ENCODE measurements at regions not wholly inside any gene's neighbourhood (a gene's known extent, or its start where the extent isn't known, plus 50 kb on each side); places are given as distances from the start of the nearest gene placed in this dataset.

GRCh38 chr1:83547901-83548300 is 451.0 kb downstream of the TTLL7 start:
- 61 to 65% methylated on average over 6 of the region's 6 CpGs for WGBS, 2 donors
- Histone ChIP-seq H3K27me3 (ENCODE audit: control insufficient read depth in 1 of 2, insufficient read depth in 2 of 2, low read length in 2 of 2) (no peaks in the 10 kb centered on the region), H3K27ac (ENCODE audit: low read depth in 2 of 2, low read length in 1 of 2) (no peak overlapping the region), H3K4me3 (ENCODE audit: low read depth in 1 of 2, low read length in 2 of 2) (no peak overlapping the region), H3K4me1 (ENCODE audit: control insufficient read depth in 2 of 2, insufficient read depth in 2 of 2, low read length in 1 of 2) (no peaks in the 10 kb centered on the region), H3K36me3 (ENCODE audit: control insufficient read depth in 2 of 2, insufficient read depth in 2 of 2, low read length in 1 of 2) (no peaks in the 10 kb centered on the region), H3K9me3 (ENCODE audit: control insufficient read depth in 2 of 2, insufficient read depth in 1 of 2, low read depth in 1 of 2, low read length in 1 of 2) (no peaks in the 10 kb centered on the region)

GRCh38 chr1:83546874-83547273 is 452.1 kb downstream of the TTLL7 start:
- Histone ChIP-seq H3K4me1 (ENCODE audit: control insufficient read depth in 2 of 2, insufficient read depth in 2 of 2, low read length in 1 of 2) (no peaks in the 10 kb centered on the region), H3K36me3 (ENCODE audit: control insufficient read depth in 2 of 2, insufficient read depth in 2 of 2, low read length in 1 of 2) (no peaks in the 10 kb centered on the region), H3K4me3 (ENCODE audit: low read depth in 1 of 2, low read length in 2 of 2) (no peak overlapping the region), H3K27ac (ENCODE audit: low read depth in 2 of 2, low read length in 1 of 2) (no peak overlapping the region), H3K9me3 (ENCODE audit: control insufficient read depth in 2 of 2, insufficient read depth in 1 of 2, low read depth in 1 of 2, low read length in 1 of 2) (no peaks in the 10 kb centered on the region), H3K27me3 (ENCODE audit: control insufficient read depth in 1 of 2, insufficient read depth in 2 of 2, low read length in 2 of 2) (no peaks in the 10 kb centered on the region)
- 18 to 33% methylated on average over 1 of the region's 1 CpG for WGBS, 2 donors

- Histone ChIP-seq H3K4me1 (ENCODE audit: control insufficient read depth in 2 of 2, insufficient read depth in 2 of 2, low read length in 1 of 2) (no peaks in the 10 kb centered on the region), H3K27me3 (ENCODE audit: control insufficient read depth in 1 of 2, insufficient read depth in 2 of 2, low read length in 2 of 2) (no peaks in the 10 kb centered on the region), H3K9me3 (ENCODE audit: control insufficient read depth in 2 of 2, insufficient read depth in 1 of 2, low read depth in 1 of 2, low read length in 1 of 2) (no peaks in the 10 kb centered on the region), H3K4me3 (ENCODE audit: low read depth in 1 of 2, low read length in 2 of 2) (no peak overlapping the region), H3K27ac (ENCODE audit: low read depth in 2 of 2, low read length in 1 of 2) (no peak overlapping the region), H3K36me3 (ENCODE audit: control insufficient read depth in 2 of 2, insufficient read depth in 2 of 2, low read length in 1 of 2) (no peaks in the 10 kb centered on the region)
- 72 to 79% methylated on average over 5 of the region's 5 CpGs for WGBS, 2 donors
Measured at GRCh38 chr1:83545066-83545862, 453.7 kb downstream of the TTLL7 start.

- H3K4me3 ChIP-seq (ENCODE audit: low read depth in 1 of 2, low read length in 2 of 2): no peak overlapping the region
- no peaks in the 10 kb centered on the region for H3K36me3 ChIP-seq (ENCODE audit: control insufficient read depth in 2 of 2, insufficient read depth in 2 of 2, low read length in 1 of 2)
- no peaks in the 10 kb centered on the region for H3K27me3 ChIP-seq (ENCODE audit: control insufficient read depth in 1 of 2, insufficient read depth in 2 of 2, low read length in 2 of 2)
- H3K9me3 ChIP-seq (ENCODE audit: control insufficient read depth in 2 of 2, insufficient read depth in 1 of 2, low read depth in 1 of 2, low read length in 1 of 2): no peaks in the 10 kb centered on the region
- H3K4me1 ChIP-seq (ENCODE audit: control insufficient read depth in 2 of 2, insufficient read depth in 2 of 2, low read length in 1 of 2): no peaks in the 10 kb centered on the region
- no peak overlapping the region for H3K27ac ChIP-seq (ENCODE audit: low read depth in 2 of 2, low read length in 1 of 2)
- WGBS, 2 donors: 67 to 81% methylated on average over 3 of the region's 3 CpGs
Measured at GRCh38 chr1:83543222-83543973, 455.5 kb downstream of the TTLL7 start.

- H3K36me3 ChIP-seq (ENCODE audit: control insufficient read depth in 2 of 2, insufficient read depth in 2 of 2, low read length in 1 of 2): no peaks in the 10 kb centered on the region
- WGBS, 2 donors: 86 to 91% methylated on average over 2 of the region's 2 CpGs
- H3K27me3 ChIP-seq (ENCODE audit: control insufficient read depth in 1 of 2, insufficient read depth in 2 of 2, low read length in 2 of 2): no peaks in the 10 kb centered on the region
- no peak overlapping the region for H3K27ac ChIP-seq (ENCODE audit: low read depth in 2 of 2, low read length in 1 of 2)
- no peak overlapping the region for H3K4me3 ChIP-seq (ENCODE audit: low read depth in 1 of 2, low read length in 2 of 2)
- H3K4me1 ChIP-seq (ENCODE audit: control insufficient read depth in 2 of 2, insufficient read depth in 2 of 2, low read length in 1 of 2): no peaks in the 10 kb centered on the region
- H3K9me3 ChIP-seq (ENCODE audit: control insufficient read depth in 2 of 2, insufficient read depth in 1 of 2, low read depth in 1 of 2, low read length in 1 of 2): no peaks in the 10 kb centered on the region
Measured at GRCh38 chr1:83531521-83532309, 467.2 kb downstream of the TTLL7 start.

- no peak overlapping the region for H3K27ac ChIP-seq (ENCODE audit: low read depth in 2 of 2, low read length in 1 of 2)
- H3K4me3 ChIP-seq (ENCODE audit: low read depth in 1 of 2, low read length in 2 of 2): no peak overlapping the region
- H3K27me3 ChIP-seq (ENCODE audit: control insufficient read depth in 1 of 2, insufficient read depth in 2 of 2, low read length in 2 of 2): no peaks in the 10 kb centered on the region
- 93 to 96% methylated on average over 8 of the region's 8 CpGs for WGBS, 2 donors
- no peaks in the 10 kb centered on the region for H3K36me3 ChIP-seq (ENCODE audit: control insufficient read depth in 2 of 2, insufficient read depth in 2 of 2, low read length in 1 of 2)
- H3K4me1 ChIP-seq (ENCODE audit: control insufficient read depth in 2 of 2, insufficient read depth in 2 of 2, low read length in 1 of 2): no peaks in the 10 kb centered on the region
- no peaks in the 10 kb centered on the region for H3K9me3 ChIP-seq (ENCODE audit: control insufficient read depth in 2 of 2, insufficient read depth in 1 of 2, low read depth in 1 of 2, low read length in 1 of 2)
Measured at GRCh38 chr1:83530506-83530905, 468.4 kb downstream of the TTLL7 start.

- H3K36me3 ChIP-seq (ENCODE audit: control insufficient read depth in 2 of 2, insufficient read depth in 2 of 2, low read length in 1 of 2): no peaks in the 10 kb centered on the region
- H3K4me1 ChIP-seq (ENCODE audit: control insufficient read depth in 2 of 2, insufficient read depth in 2 of 2, low read length in 1 of 2): no peaks in the 10 kb centered on the region
- no peak overlapping the region for H3K27ac ChIP-seq (ENCODE audit: low read depth in 2 of 2, low read length in 1 of 2)
Measured at GRCh38 chr1:83527987-83528386, 470.9 kb downstream of the TTLL7 start.

GRCh38 chr1:83520797-83521196 is 478.1 kb downstream of the TTLL7 start:
- Histone ChIP-seq H3K9me3 (ENCODE audit: control insufficient read depth in 2 of 2, insufficient read depth in 1 of 2, low read depth in 1 of 2, low read length in 1 of 2) (no peaks in the 10 kb centered on the region), H3K27me3 (ENCODE audit: control insufficient read depth in 1 of 2, insufficient read depth in 2 of 2, low read length in 2 of 2) (no peaks in the 10 kb centered on the region), H3K36me3 (ENCODE audit: control insufficient read depth in 2 of 2, insufficient read depth in 2 of 2, low read length in 1 of 2) (no peaks in the 10 kb centered on the region), H3K4me1 (ENCODE audit: control insufficient read depth in 2 of 2, insufficient read depth in 2 of 2, low read length in 1 of 2) (no peaks in the 10 kb centered on the region), H3K4me3 (ENCODE audit: low read depth in 1 of 2, low read length in 2 of 2) (no peak overlapping the region), H3K27ac (ENCODE audit: low read depth in 2 of 2, low read length in 1 of 2) (no peak overlapping the region)
- 41 to 67% methylated on average over 1 of the region's 1 CpG for WGBS, 2 donors

More at GRCh38 chr1:83527987-83528386, 470.9 kb downstream of the TTLL7 start:
- no peaks in the 10 kb centered on the region for H3K9me3 ChIP-seq (ENCODE audit: control insufficient read depth in 2 of 2, insufficient read depth in 1 of 2, low read depth in 1 of 2, low read length in 1 of 2)
- H3K27me3 ChIP-seq (ENCODE audit: control insufficient read depth in 1 of 2, insufficient read depth in 2 of 2, low read length in 2 of 2): no peaks in the 10 kb centered on the region
- no peak overlapping the region for H3K4me3 ChIP-seq (ENCODE audit: low read depth in 1 of 2, low read length in 2 of 2)

GRCh38 chr1:83516369-83516768 is 482.6 kb downstream of the TTLL7 start:
- Histone ChIP-seq H3K4me3 (ENCODE audit: low read depth in 1 of 2, low read length in 2 of 2) (no peak overlapping the region), H3K4me1 (ENCODE audit: control insufficient read depth in 2 of 2, insufficient read depth in 2 of 2, low read length in 1 of 2) (no peaks in the 10 kb centered on the region), H3K36me3 (ENCODE audit: control insufficient read depth in 2 of 2, insufficient read depth in 2 of 2, low read length in 1 of 2) (no peaks in the 10 kb centered on the region), H3K27ac (ENCODE audit: low read depth in 2 of 2, low read length in 1 of 2) (no peak overlapping the region), H3K9me3 (ENCODE audit: control insufficient read depth in 2 of 2, insufficient read depth in 1 of 2, low read depth in 1 of 2, low read length in 1 of 2) (no peaks in the 10 kb centered on the region), H3K27me3 (ENCODE audit: control insufficient read depth in 1 of 2, insufficient read depth in 2 of 2, low read length in 2 of 2) (no peaks in the 10 kb centered on the region)
- 81 to 84% methylated on average over 2 of the region's 2 CpGs for WGBS, 2 donors

Data from esophagus (tissue), 2 donors.